ENCODE measurements at regions not wholly inside any gene's neighbourhood (a gene's known extent, or its start where the extent isn't known, plus 50 kb on each side); places are given as distances from the start of the nearest gene placed in this dataset.

DNA sequence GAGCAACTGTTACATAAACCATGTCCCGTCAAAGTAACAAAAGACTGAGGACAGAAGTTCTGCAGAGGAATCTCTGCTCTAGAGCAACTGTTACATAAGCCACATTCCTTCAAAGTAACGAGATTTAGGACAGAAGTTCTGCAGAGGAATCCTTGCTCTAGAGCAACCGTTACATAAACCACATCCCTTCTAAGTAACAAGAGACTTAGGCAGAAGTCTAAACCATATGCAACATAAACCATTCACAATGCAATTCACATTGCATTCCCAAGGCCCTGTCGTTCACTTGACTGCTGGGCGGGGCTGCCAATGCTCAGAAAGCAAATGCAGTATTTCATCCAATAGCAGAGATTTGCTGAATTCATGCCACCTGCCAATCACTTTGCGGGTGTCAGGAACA is 124.4 kb upstream of the PUDP start:
- DNase-seq, result no peak

DNA sequence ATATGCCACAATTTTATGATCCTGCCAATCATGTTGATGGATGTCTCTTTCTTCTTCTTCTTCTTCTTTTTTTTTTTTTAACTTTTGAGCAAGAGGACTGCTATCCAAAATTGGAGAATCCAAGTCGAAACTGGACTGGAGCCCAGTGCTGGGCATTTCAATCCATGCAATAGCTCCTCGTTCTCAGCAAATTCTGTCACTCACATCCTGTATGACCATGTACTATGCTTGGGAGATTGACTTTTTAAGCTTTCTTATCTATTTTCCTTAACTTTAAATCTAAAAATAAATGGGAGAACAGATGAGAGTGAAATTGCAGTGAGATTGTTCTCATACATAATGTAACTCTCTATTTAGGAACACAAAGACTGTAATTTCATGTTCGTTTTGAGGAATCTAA is 123.0 kb upstream of the PUDP start:
- no peak for DNase-seq

DNA sequence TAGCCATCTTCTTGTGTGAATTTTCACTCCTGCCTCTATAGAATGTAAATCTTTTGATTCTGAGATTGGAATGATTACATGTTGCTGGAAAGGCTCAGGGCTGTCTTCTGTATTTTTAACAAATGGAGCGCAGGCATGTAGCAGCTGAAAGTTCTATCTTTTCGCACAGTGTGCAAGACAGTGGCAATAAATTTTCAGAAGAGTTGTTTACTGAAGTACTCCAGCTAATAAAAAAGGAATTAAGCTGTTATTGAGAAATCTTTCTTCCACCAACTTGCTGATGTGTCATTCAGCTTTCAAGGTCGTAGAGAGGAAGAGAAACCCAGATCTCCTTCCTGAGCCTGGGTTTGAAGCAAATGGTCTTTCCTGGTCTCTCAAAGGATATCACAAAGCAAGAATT is 122.0 kb upstream of the PUDP start:
- DNase-seq, result no peak

- DNase-seq, result no peak
Observed at GRCh38 chrX:7269589-7269988, 121.6 kb upstream of the PUDP start.

GRCh38 chrX:7266288-7266687 is 118.3 kb upstream of the PUDP start:
- no peak for DNase-seq

GRCh38 chrX:7264399-7264798 is 116.4 kb upstream of the PUDP start:
- no peak for DNase-seq

DNA sequence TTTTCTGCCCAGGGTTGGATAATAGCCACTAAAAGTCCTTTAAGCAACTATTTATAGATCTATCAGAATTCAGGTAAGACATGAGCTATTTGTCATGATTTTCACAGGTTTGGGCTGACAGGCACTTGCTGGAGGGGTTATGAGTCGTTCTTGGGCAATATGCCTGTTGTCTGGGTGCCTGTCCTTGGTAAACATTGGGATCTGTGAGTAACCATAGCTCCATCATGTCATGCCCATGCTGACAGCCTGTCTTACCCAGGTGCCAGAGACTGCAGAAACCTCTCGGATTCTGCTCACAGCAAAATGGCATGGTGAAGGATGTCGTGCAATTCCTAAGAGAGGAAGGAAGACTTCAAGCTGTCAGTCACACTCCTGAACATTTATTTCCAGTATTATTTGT is 116.0 kb upstream of the PUDP start:
- DNase-seq, result no peak

GRCh38 chrX:7263330-7263729 is 115.4 kb upstream of the PUDP start:
- DNase-seq, result no peak

GRCh38 chrX:7262551-7262950 is 114.6 kb upstream of the PUDP start:
- no peak for DNase-seq

DNA sequence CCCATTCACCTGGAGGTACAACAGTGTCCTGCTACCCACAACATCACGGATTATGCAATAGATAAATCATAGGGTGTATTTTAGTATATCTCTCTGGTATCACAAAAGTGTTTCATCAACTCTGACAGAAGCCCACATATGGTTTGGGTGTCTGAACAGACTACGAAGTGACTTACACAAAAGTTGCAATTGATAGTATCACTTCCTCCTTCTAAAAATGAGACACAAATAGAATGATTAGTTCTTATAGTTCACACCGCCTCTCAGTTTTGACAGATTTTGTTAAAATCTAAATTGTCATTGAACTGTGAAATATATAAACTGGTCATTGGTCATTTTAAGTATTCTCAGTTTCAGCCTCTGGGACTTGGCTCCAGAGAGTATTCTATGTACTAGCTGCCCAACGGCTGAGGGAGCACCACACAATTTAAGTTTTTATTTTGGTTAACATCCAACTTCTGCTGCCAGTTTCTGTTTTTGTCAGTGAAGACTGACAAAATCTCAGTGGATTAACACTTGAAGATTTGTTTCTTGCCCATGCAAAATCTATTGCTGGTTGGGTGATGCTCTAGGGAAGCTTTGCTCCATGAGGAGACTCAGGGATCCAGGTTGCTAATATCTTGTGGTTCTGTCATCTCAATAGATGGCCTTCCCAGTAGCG is 113.8 kb upstream of the PUDP start:
- no peak for DNase-seq

GRCh38 chrX:7254144-7254543 is 106.2 kb upstream of the PUDP start:
- DNase-seq, result no peak

GRCh38 chrX:7253565-7253964 is 105.6 kb upstream of the PUDP start:
- DNase-seq, result no peak

GRCh38 chrX:7252013-7252610 is 104.2 kb upstream of the PUDP start:
- peak; percentile 15 for DNase-seq

DNA sequence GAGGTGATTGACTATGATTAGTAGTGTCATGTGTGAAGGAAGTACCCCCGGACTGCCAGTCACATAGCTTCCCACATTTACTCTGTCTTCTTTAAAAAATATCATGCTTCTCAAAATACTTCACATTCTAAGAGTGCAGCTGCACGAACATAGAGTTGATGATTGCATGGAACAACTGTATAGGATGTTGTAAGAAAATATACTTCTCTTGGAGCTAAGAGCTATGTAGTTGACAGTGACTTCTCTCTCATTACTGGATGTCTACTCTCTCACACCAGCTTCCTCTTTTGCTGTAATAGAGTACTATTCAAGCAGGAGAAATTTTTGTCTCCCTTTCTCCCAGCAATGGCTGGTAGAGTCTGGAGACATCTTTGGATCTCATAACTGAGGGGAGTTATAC is 99.4 kb upstream of the PUDP start:
- DNase-seq, result no peak

GRCh38 chrX:7244405-7244804 is 96.5 kb upstream of the PUDP start:
- DNase-seq, result no peak

- DNase-seq, result no peak
Observed at GRCh38 chrX:7242613-7243012, 94.7 kb upstream of the PUDP start.

DNA sequence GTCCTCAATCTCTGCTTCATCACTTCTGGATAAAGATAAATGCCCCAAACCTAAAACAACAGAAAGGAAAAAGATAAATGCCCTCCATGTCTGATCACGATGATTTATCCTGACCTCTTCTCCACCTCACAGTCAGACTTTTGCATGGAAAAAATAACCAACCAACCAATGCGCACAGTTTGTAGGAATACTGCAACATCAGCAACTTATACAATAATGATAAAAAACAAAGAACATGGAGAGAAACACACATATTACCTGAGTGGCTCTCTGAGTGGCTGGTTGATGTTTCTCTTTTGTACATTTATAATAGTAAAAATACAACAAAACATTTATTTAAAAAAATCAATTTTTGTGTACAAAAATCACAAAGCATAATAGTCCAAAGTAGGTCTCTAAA is 93.0 kb upstream of the PUDP start:
- DNase-seq, result no peak

DNA sequence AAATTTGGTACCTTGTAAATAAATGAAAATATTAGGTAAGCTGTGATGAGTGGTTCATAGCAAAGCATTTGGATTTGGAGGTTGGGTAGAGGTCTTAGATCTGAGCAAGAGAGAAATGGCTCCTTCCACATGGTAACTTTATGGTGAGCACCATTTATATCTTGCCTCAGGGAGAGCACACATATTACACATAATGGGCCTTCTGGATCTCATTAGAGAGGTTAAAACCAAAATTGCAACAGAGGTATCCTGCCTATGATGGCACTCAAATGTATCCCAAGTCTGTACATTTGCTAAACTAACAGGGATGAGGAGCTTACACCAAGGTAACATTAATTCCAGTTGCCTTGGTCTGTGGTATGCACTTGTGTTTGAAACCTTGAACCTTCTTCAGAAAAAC is 87.1 kb upstream of the PUDP start:
- DNase-seq, result no peak

- DNase-seq, result no peak
Observed at GRCh38 chrX:7233580-7234406, 85.8 kb upstream of the PUDP start.

- no peak for DNase-seq
Observed at GRCh38 chrX:7228226-7228625, 80.3 kb upstream of the PUDP start.

DNA sequence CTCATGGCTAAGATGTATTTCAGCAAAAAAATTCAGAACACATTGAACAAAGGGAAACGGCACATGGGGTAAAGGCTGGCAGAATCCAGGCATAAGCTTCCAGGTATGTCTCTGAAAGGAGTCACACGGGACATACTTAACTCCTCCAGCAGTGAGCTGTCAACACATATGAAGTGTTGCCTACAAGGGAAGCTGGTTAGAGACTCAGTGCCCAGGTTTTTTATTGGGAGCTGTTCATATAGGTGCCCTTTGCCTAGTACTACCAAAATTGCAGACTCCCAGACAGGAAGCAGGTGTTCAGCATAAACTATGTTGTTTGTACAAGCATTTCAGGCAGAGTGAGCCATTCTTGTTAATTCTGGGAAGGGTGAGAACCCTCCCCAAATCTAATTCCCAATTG is 77.4 kb upstream of the PUDP start:
- no peak for DNase-seq

GRCh38 chrX:7223271-7223670 is 75.3 kb upstream of the PUDP start:
- no peak for DNase-seq

- no peak for DNase-seq
Observed at GRCh38 chrX:7220121-7220520, 72.2 kb upstream of the PUDP start.
